ENCODE measurements at regions not wholly inside any gene's neighbourhood (a gene's known extent, or its start where the extent isn't known, plus 50 kb on each side); places are given as distances from the start of the nearest gene placed in this dataset.

- DNase-seq (ENCODE audit: low spot score) = no peak
Observed at GRCh38 chr12:65596514-65597091, 227.7 kb upstream of the HMGA2 start.

GRCh38 chr12:65597527-65597926 is 226.8 kb upstream of the HMGA2 start:
- DNase-seq (ENCODE audit: low spot score) = peak; percentile 12

GRCh38 chr12:65598688-65599087 is 225.6 kb upstream of the HMGA2 start:
- DNase-seq (ENCODE audit: low spot score) = no peak

GRCh38 chr12:65602253-65602609 is 222.1 kb upstream of the HMGA2 start:
- DNase-seq (ENCODE audit: low spot score) = no peak

GRCh38 chr12:65602610-65603295 is 221.5 kb upstream of the HMGA2 start:
- DNase-seq (ENCODE audit: low spot score) = peak; percentile 80

GRCh38 chr12:65603438-65604351 is 220.6 kb upstream of the HMGA2 start:
- no peak for DNase-seq (ENCODE audit: low spot score)

GRCh38 chr12:65605019-65605418 is 219.3 kb upstream of the HMGA2 start:
- no peak for DNase-seq (ENCODE audit: low spot score)

- no peak for DNase-seq (ENCODE audit: low spot score)
Observed at GRCh38 chr12:65606008-65606766, 218.1 kb upstream of the HMGA2 start.

- DNase-seq (ENCODE audit: low spot score) = no peak
Observed at GRCh38 chr12:65607401-65607841, 216.9 kb upstream of the HMGA2 start.

GRCh38 chr12:65608319-65608916 is 215.9 kb upstream of the HMGA2 start:
- no peak for DNase-seq (ENCODE audit: low spot score)

GRCh38 chr12:65609359-65609771 is 214.9 kb upstream of the HMGA2 start:
- no peak for DNase-seq (ENCODE audit: low spot score)

GRCh38 chr12:65611396-65611795 is 212.9 kb upstream of the HMGA2 start:
- no peak for DNase-seq (ENCODE audit: low spot score)

GRCh38 chr12:65612440-65612839 is 211.8 kb upstream of the HMGA2 start:
- no peak for DNase-seq (ENCODE audit: low spot score)

- DNase-seq (ENCODE audit: low spot score) = no peak
Observed at GRCh38 chr12:65613692-65614091, 210.6 kb upstream of the HMGA2 start.

GRCh38 chr12:65614259-65614889 is 209.9 kb upstream of the HMGA2 start:
- DNase-seq (ENCODE audit: low spot score) = no peak

GRCh38 chr12:65615118-65615517 is 209.2 kb upstream of the HMGA2 start:
- peak; percentile 87 for DNase-seq (ENCODE audit: low spot score)

- no peak for DNase-seq (ENCODE audit: low spot score)
Observed at GRCh38 chr12:65616022-65616421, 208.3 kb upstream of the HMGA2 start.

GRCh38 chr12:65618588-65618987 is 205.7 kb upstream of the HMGA2 start:
- no peak for DNase-seq (ENCODE audit: low spot score)

- DNase-seq (ENCODE audit: low spot score) = no peak
Observed at GRCh38 chr12:65619018-65619417, 205.3 kb upstream of the HMGA2 start.

- DNase-seq (ENCODE audit: low spot score) = no peak
Observed at GRCh38 chr12:65620046-65620445, 204.2 kb upstream of the HMGA2 start.

- no peak for DNase-seq (ENCODE audit: low spot score)
Observed at GRCh38 chr12:65622056-65622455, 202.2 kb upstream of the HMGA2 start.
